Mesothelial cell of epicardium (in vitro differentiated cells): ENCODE measurements at regions not wholly inside any gene's neighbourhood (a gene's known extent, or its start where the extent isn't known, plus 50 kb on each side); places are given as distances from the start of the nearest gene placed in this dataset.

Experiments used
- DNase-seq, 2 experiments: peaks; one replicate each; pipeline ENCODE4 v3.0.0; 2021; ENCODE audit warnings: low spot score in 2 of 2; ENCODE audit not compliant: unreplicated experiment in 2 of 2
- H3K27ac Mint-ChIP-seq: 2 replicates; pipeline ENCODE4 v1.8.0; 2021; ENCODE audit warnings: mixed read lengths
- H3K27me3 Mint-ChIP-seq: 2 replicates; pipeline ENCODE4 v1.8.0; 2021; ENCODE audit warnings: low read depth, mixed read lengths
- H3K36me3 Mint-ChIP-seq: 2 replicates; pipeline ENCODE4 v1.8.0; 2021; ENCODE audit warnings: mixed read lengths
- H3K4me1 Mint-ChIP-seq: 2 replicates; pipeline ENCODE4 v1.8.0; 2021; ENCODE audit warnings: mixed read lengths
- H3K4me3 Mint-ChIP-seq: 2 replicates; pipeline ENCODE4 v1.8.0; 2021; ENCODE audit warnings: mild to moderate bottlenecking, moderate library complexity, mixed read lengths
- H3K9me3 Mint-ChIP-seq: 2 replicates; pipeline ENCODE4 v1.8.0; 2021; ENCODE audit warnings: mixed read lengths
- CTCF ChIP-seq: fragments of 200-600 bp; sonication (generic); IDR thresholded peaks from one replicate; pipeline ENCODE4 v1.5.0; 2021; ENCODE audit warnings: antibody characterized with exemption; ENCODE audit not compliant: unreplicated experiment

GRCh38 chr15:56538901-56539545 lies 74.1 kb upstream of the MNS1 start:
- Mint-ChIP-seq H3K27me3 (no peaks in the 10 kb centered on the region), H3K4me3 (no peak overlapping the region), H3K36me3 (no peaks in the 10 kb centered on the region), H3K27ac (no peak overlapping the region), H3K4me1 (no peaks in the 10 kb centered on the region), H3K9me3 (peaks cover 14% of the 10 kb centered on the region)
- no peak for DNase-seq
- TF ChIP-seq CTCF: no peak

- no peak overlapping the region for H3K27ac Mint-ChIP-seq
- no peak for DNase-seq
- no peak overlapping the region for H3K4me3 Mint-ChIP-seq
- peaks cover 4% of the 10 kb centered on the region for H3K9me3 Mint-ChIP-seq
- H3K4me1 Mint-ChIP-seq: peaks cover 3% of the 10 kb centered on the region
- no peak for TF ChIP-seq CTCF
- no peaks in the 10 kb centered on the region for H3K27me3 Mint-ChIP-seq
- H3K36me3 Mint-ChIP-seq: no peaks in the 10 kb centered on the region
Observed at GRCh38 chr15:56537881-56538280, 72.9 kb upstream of the MNS1 start.

- Mint-ChIP-seq H3K36me3 (no peaks in the 10 kb centered on the region), H3K9me3 (no peaks in the 10 kb centered on the region), H3K27me3 (no peaks in the 10 kb centered on the region), H3K4me3 (no peak overlapping the region), H3K27ac (no peak overlapping the region), H3K4me1 (peaks cover 7% of the 10 kb centered on the region)
- DNase-seq: no peak
- no peak for TF ChIP-seq CTCF
Observed at GRCh38 chr15:56534728-56535127, 69.8 kb upstream of the MNS1 start.

GRCh38 chr15:56533731-56534403 lies 68.9 kb upstream of the MNS1 start:
- no peak for TF ChIP-seq CTCF
- Mint-ChIP-seq H3K9me3 (no peaks in the 10 kb centered on the region), H3K4me1 (peaks cover 7% of the 10 kb centered on the region), H3K27me3 (no peaks in the 10 kb centered on the region), H3K27ac (no peak overlapping the region), H3K4me3 (no peak overlapping the region), H3K36me3 (no peaks in the 10 kb centered on the region)
- DNase-seq: no peak

- Mint-ChIP-seq H3K27ac (no peak overlapping the region), H3K4me3 (no peak overlapping the region), H3K4me1 (peaks cover 7% of the 10 kb centered on the region), H3K36me3 (no peaks in the 10 kb centered on the region), H3K27me3 (no peaks in the 10 kb centered on the region), H3K9me3 (no peaks in the 10 kb centered on the region)
- no peak for DNase-seq
- TF ChIP-seq CTCF: no peak
Observed at GRCh38 chr15:56532721-56533460, 68.0 kb upstream of the MNS1 start.
